ELR (cell line): ENCODE measurements at regions not wholly inside any gene's neighbourhood (a gene's known extent, or its start where the extent isn't known, plus 50 kb on each side); places are given as distances from the start of the nearest gene placed in this dataset.

Source experiments
- DNase-seq: peaks from one replicate; pipeline ENCODE4 v3.0.0-alpha.2; 2015; ENCODE audit warnings: low read depth

GRCh38 chrX:20477219-20477618 lies 210.5 kb upstream of the RPS6KA3 start:
- no peak for DNase-seq

GRCh38 chrX:20472620-20473258 lies 206.0 kb upstream of the RPS6KA3 start:
- DNase-seq = no peak

- no peak for DNase-seq
Observed at GRCh38 chrX:20472148-20472547, 205.4 kb upstream of the RPS6KA3 start.

- no peak for DNase-seq
Observed at GRCh38 chrX:20471483-20471882, 204.8 kb upstream of the RPS6KA3 start.

- no peak for DNase-seq
Observed at GRCh38 chrX:20463296-20464075, 196.8 kb upstream of the RPS6KA3 start.

GRCh38 chrX:20461576-20461975 lies 194.9 kb upstream of the RPS6KA3 start:
- DNase-seq = peak; percentile 78

- DNase-seq = no peak
Observed at GRCh38 chrX:20461002-20461401, 194.3 kb upstream of the RPS6KA3 start.

- no peak for DNase-seq
Observed at GRCh38 chrX:20459410-20460350, 193.0 kb upstream of the RPS6KA3 start.

- DNase-seq = no peak
Observed at GRCh38 chrX:20456971-20457370, 190.3 kb upstream of the RPS6KA3 start.

- peak; percentile 57 for DNase-seq
Observed at GRCh38 chrX:20455001-20455400, 188.3 kb upstream of the RPS6KA3 start.

- DNase-seq = peak; percentile 68
Observed at GRCh38 chrX:20454117-20454516, 187.4 kb upstream of the RPS6KA3 start.

- DNase-seq = peak; percentile 2
Observed at GRCh38 chrX:20452487-20452886, 185.8 kb upstream of the RPS6KA3 start.

GRCh38 chrX:20451929-20452328 lies 185.2 kb upstream of the RPS6KA3 start:
- no peak for DNase-seq

- DNase-seq = no peak
Observed at GRCh38 chrX:20445109-20445508, 178.4 kb upstream of the RPS6KA3 start.

- peak; percentile 76 for DNase-seq
Observed at GRCh38 chrX:20442597-20442996, 175.9 kb upstream of the RPS6KA3 start.

- no peak for DNase-seq
Observed at GRCh38 chrX:20441123-20441522, 174.4 kb upstream of the RPS6KA3 start.

- no peak for DNase-seq
Observed at GRCh38 chrX:20438871-20439526, 172.3 kb upstream of the RPS6KA3 start.

GRCh38 chrX:20437683-20438082 lies 171.0 kb upstream of the RPS6KA3 start:
- no peak for DNase-seq

- DNase-seq = no peak
Observed at GRCh38 chrX:20435913-20436312, 169.2 kb upstream of the RPS6KA3 start.

GRCh38 chrX:20434986-20435385 lies 168.3 kb upstream of the RPS6KA3 start:
- no peak for DNase-seq

- DNase-seq = peak; percentile 32
Observed at GRCh38 chrX:20433388-20433775, 166.7 kb upstream of the RPS6KA3 start.
